NCI-H82 treated with DMSO at 0.1 percent for 48 hours (cell line): ENCODE measurements at regions not wholly inside any gene's neighbourhood (a gene's known extent, or its start where the extent isn't known, plus 50 kb on each side); places are given as distances from the start of the nearest gene placed in this dataset.

Source experiments
- DNase-seq: peaks from one replicate; lab custom pipeline; 2025; ENCODE audit not compliant: unreplicated experiment; lab: John Stamatoyannopoulos, UW

DNA sequence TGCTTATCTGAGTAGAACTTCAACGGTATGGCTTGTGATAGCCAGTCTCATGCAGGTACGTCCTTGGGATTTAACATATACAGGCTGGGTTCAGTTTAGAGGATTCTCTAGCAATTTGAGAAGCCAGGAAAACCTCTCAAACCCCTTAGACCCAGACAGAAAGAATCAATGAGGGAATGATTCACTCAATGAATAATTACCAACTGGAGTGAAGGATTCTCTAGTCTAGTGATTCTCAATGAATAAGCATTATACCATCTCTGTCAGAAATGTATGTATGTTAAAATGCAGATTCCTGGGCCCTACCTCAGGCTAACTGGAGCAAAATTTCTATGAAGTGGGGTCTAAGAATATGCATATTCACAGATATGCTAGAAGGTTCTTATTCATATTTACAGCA is 54.5 kb upstream of the APP start:
- no peak for DNase-seq

DNA sequence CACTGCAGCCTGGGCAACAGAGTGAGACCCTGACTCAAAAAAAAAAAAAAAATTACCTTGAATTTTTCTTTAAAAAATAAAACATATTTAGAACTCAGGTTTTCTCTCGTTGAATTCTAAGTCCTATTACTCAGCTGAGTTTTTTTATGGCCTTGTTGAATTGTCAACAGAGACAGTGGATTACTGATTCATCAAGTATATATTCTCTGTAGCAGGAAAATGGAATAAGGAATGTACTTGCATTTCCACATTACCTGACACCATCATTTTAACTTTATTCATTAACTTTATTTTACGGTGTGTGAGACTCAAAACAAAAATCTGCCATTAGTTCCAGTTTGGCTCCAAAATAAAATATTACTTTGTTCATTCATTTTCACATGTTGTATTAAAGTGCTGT is 53.8 kb upstream of the APP start:
- DNase-seq: no peak
